ENCODE measurements at regions not wholly inside any gene's neighbourhood (a gene's known extent, or its start where the extent isn't known, plus 50 kb on each side); places are given as distances from the start of the nearest gene placed in this dataset.

DNA sequence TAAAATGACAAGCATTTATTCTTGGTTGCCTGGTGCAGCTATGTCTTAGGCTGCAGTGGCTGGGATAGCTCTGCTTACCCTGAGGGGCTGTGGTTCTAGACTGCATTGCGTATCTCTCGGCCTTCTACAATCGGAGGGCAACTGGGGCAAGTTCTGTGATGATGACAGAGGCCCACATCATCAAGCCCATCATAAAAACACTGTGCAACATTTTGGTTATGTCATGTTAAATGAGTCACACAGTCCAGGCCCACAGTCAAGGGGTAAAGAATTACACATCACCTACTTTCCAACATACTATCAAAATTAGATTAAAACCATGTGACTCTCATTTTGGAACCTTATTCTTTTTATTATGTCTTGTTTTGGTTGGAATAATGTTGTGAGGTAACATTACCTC, 120.2 kb upstream of the GUCY1A1 start:
- DNase-seq = no peak

DNA sequence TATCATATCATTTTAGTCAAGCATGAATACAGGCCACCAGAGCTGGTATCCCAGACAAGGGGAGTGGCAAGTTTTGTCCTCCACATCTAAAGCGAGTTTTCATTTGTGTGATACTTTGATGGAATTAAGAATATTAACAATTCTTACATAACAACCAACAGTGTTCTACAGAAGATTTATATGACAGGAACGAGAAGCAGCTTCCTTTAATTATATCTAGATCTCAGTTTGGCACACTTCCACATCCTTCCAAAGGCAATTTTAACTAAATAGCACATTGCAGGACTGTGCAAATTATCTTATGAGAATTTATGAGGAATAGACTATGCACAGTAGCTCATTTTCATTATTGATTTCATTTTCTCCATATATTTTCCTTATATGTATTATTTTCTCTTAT, 121.2 kb upstream of the GUCY1A1 start:
- no peak for DNase-seq

- DNase-seq = no peak
Measured at GRCh38 chr4:155544547-155544946, 122.1 kb upstream of the GUCY1A1 start.

GRCh38 chr4:155543126-155543765, 123.4 kb upstream of the GUCY1A1 start:
- DNase-seq = no peak

DNA sequence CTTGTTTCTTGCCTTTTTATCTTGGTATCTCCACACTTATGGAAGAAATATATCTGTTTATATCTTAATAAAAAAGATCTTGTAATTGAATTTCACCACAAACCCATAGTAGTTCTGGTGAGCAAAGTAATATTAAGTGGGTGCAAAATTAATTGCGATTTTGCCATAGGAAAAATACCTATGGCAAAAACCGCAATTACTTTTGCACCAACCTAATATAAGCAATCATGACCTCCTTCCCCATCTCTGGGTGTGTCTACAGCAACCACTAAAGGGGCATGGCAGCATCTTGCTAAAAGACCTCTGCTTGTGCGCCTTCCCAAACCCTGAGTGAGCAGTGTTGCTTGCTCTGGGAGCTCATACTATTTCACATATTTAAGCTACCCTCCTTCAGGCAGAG, 124.2 kb upstream of the GUCY1A1 start:
- DNase-seq = no peak

DNA sequence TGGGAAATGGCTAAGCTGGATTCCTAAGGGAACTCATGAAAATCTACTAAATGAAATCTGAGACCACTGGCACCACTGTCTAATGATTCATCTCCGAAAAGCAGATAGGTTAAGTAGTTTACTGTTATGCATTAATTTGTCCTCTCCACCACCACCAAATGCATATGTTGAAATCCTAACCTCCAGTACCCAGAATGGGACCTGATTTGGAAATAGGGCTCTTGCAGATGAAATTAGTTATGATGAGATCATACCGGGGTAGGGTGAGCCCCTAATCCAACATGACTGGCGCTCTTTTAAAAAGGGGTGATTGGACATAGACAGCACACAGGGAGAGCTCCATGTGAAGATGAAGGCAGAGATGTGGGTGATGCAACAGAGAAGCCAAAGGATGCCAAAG, 124.9 kb upstream of the GUCY1A1 start:
- DNase-seq = no peak

DNA sequence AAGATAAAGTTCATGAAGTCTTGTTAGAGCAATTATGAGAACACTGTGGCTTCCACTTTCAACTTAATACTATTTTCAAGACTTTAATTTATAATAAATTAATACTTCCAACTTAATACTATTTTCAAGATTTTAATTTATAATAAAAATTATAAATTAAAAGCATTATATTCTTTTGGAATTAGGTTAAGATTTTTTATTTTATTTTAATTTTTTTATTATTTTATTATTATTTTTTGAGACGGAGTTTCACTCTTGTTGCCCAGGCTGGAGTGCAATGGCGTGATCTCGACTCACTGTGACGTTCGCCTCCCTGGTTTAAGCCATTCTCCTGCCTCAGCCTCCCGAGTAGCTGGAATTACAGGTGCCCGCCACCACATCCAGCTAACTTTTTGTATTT, 126.0 kb upstream of the GUCY1A1 start:
- no peak for DNase-seq

DNA sequence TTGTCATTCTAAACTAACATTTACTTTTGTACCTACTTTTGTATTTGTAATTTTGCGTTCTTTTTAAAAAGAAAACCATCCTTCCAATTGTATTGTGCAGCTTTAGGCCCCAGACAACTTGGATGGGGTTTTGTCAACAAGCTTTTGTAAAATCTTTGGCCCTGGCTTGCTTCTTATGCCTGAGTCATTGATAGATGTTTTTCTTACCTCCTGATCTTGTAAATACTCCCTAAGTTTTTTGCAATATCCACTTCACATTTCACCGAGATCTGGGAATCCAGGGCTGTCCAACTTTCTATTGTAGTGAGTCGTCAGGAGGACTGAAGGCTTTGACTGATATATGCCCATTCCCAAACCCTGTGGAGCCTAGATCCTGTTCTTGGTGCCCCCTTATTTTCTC, 126.9 kb upstream of the GUCY1A1 start:
- DNase-seq = no peak

GRCh38 chr4:155535802-155536454, 130.7 kb upstream of the GUCY1A1 start:
- DNase-seq = no peak

GRCh38 chr4:155532373-155533085, 134.1 kb upstream of the GUCY1A1 start:
- no peak for DNase-seq

GRCh38 chr4:155530857-155531256, 135.8 kb upstream of the GUCY1A1 start:
- DNase-seq = no peak

GRCh38 chr4:155530290-155530689, 136.4 kb upstream of the GUCY1A1 start:
- DNase-seq = no peak

DNA sequence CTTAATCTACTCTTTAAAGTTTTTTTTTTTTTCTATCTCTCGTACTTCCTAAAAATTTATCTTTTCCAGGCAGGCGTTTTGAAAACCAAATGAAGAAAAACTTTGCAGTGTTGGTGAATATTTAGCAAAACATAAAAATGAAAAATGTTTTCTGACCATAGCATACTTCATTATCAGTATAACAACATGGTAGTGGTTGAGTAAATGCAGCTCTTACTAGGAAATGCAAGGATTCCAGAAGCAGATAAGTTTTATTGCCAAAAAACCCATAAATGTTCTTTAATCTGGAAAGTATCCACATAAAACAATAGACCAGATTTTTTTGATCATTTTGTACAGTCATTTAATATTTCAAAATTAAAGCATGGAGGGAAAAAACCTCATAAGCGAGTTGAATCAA, 136.9 kb upstream of the GUCY1A1 start:
- no peak for DNase-seq

- DNase-seq = no peak
Measured at GRCh38 chr4:155529272-155529671, 137.4 kb upstream of the GUCY1A1 start.

DNA sequence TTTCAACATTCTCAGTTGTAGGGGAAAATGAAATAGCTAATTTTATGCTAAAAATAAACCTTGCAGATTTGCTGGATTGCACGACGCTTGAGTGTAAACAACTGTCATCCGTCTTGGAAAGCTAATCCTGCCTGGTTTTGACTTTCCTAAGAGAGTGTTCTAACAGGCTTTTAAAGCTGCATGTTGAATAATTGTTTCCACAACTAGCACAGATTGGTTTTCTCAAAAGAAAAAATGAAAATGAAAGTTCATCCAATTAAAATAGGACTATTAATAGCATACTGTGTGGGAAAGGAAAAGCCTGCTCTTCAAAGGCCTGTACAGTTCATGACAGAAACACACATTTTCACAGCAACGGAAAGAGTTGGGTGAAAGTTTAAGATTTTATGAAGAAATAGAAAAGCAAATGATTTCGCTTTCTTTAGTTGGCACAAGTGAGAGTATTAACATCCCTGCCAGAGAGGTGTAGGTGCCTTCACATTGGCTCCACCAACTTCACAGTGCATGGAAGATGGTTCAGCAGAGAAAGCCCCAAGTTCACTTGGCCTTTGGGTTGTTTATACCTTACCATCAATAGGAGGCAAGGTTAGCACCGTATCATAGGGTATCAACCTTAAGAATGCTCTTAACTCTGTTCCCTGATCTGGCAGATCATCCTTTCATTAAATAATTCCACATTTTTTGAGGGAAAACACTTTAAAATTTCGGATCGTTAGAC, 140.0 kb upstream of the GUCY1A1 start:
- no peak for DNase-seq

- no peak for DNase-seq
Measured at GRCh38 chr4:155524926-155525455, 141.7 kb upstream of the GUCY1A1 start.

- DNase-seq = no peak
Measured at GRCh38 chr4:155523358-155523757, 143.3 kb upstream of the GUCY1A1 start.

DNA sequence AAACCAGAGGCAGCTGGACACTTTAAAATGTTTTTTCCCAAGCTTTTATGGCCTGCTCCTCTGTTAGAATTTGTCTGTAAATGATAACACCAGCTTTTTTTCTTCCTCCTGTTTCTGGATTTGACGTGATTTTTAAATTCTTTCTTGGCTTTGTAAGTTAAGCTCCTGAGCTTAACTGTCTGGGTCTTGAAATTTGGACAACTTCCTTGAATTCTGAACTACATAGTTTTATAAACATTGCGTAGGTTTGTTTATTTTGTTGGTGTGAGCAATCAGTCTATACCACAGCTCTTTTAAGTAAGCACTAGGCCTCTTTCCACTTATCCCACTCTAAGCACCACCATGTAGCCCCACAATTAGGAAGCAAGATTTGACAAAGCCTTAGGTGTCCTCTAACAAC, 144.4 kb upstream of the GUCY1A1 start:
- DNase-seq = no peak

GRCh38 chr4:155521382-155521781, 144.6 kb upstream of the MAP9 start:
- no peak for DNase-seq

DNA sequence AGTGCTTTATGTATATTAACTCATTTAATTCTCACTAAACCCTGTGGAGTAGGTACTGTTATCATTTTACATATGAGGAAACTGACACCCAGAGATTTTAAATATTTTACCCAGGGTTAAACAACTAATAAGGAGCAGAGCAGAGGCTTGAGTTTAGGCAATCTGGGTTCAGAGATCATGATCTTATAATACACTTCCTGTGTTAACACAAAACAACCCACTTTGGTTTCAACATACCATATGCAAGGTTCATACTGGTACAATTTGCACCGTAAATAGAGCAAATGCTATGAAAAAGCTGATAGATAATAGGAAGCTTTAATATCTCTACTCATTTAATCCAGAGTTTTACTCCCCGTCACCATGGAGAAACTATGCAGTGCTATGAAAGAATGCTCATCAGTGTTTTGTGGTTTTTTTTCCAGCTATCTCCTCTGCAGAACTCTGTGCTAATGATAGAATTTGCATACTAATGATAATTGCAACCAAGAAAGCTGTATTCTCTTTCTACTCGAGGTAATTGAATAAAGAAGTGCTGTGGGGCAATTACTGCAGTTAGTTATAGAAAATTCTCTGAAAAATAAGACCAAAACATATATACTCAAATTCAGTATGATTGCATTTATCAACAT, 138.8 kb upstream of the MAP9 start:
- no peak for DNase-seq

- DNase-seq = no peak
Measured at GRCh38 chr4:155514628-155515027, 137.9 kb upstream of the MAP9 start.

DNA sequence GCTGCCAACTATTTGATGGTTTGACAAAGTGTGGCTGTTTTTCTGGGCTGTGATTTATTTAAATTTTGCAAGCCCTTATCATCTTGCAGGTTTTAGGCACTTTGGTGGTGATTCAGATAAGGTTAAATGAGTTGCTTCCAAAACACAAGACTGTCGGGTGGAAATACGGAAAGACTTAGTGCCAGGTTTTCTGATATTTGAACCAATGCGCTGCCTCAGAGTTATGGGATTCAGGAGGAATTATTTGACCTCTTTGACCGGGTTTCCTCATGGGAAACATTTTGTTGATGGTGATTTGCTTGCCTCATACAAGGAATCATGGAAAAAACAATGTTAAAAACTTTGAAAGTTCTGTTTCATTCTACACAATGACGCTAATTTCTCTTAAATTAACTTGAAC, 136.1 kb upstream of the MAP9 start:
- DNase-seq = no peak

- no peak for DNase-seq
Measured at GRCh38 chr4:155512046-155512445, 135.3 kb upstream of the MAP9 start.

All from NCI-H2171 treated with DMSO at 0.1 percent for 48 hours (cell line).